ENCODE measurements at regions not wholly inside any gene's neighbourhood (a gene's known extent, or its start where the extent isn't known, plus 50 kb on each side); places are given as distances from the start of the nearest gene placed in this dataset.
"Not testable (repeated sequence)": the region's sequence is repeated elsewhere in the genome, so short reads cannot be mapped to it uniquely, and the experiment has no call there.

DNA sequence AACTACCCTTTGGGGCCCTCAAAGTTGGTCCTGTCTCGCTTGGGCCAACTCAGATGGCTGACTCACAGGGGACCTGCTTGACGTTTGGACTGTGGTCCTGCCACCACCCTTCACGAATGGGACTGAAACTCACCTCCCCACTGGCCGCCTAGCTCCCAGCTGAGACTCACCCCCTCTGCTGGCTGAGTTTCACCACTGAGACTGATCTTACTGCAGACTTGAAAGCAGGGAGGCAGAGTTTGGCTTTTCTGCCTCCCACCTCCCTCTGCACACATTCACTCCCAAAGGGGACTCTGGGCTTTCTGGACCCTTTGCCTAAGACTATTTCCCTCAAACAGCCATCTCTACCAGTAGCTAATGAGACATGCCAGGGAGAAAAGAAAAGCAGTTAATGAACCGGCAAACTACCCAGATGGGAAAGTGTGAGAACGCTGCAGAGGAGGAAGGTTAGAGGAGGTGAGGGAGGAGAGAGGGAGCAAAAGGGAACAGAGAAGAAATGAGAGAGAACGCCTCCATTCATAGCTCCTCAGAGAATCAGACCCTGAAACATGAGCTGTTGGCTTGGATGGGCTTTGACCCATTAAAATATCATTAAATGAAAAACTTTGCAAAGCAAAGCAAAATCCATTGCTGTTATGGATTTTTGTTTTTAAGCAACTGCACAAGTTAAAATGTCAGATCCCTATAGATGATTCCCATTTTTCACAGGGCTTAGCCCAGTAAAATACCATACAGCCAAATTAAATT, 139.5 kb downstream of the SEPTIN14 start:
- TF ChIP-seq, protein P1, sequence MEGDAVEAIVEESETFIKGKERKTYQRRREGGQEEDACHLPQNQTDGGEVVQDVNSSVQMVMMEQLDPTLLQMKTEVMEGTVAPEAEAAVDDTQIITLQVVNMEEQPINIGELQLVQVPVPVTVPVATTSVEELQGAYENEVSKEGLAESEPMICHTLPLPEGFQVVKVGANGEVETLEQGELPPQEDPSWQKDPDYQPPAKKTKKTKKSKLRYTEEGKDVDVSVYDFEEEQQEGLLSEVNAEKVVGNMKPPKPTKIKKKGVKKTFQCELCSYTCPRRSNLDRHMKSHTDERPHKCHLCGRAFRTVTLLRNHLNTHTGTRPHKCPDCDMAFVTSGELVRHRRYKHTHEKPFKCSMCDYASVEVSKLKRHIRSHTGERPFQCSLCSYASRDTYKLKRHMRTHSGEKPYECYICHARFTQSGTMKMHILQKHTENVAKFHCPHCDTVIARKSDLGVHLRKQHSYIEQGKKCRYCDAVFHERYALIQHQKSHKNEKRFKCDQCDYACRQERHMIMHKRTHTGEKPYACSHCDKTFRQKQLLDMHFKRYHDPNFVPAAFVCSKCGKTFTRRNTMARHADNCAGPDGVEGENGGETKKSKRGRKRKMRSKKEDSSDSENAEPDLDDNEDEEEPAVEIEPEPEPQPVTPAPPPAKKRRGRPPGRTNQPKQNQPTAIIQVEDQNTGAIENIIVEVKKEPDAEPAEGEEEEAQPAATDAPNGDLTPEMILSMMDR (conservative IDR thresholded peaks at IDR 0.05 in 1 of 2, IDR thresholded peaks at IDR 0.05 in 1 of 2; ENCODE audit: low read depth in 1 of 2, low read length in 2 of 2), result not testable (repeated sequence)
- not testable (repeated sequence) for TF ChIP-seq EZH2 (IDR thresholded peaks at IDR 0.05; ENCODE audit: low read length, missing control alignments)

All from fibroblast of lung (primary cell).